ENCODE measurements at regions not wholly inside any gene's neighbourhood (a gene's known extent, or its start where the extent isn't known, plus 50 kb on each side); places are given as distances from the start of the nearest gene placed in this dataset.

DNA sequence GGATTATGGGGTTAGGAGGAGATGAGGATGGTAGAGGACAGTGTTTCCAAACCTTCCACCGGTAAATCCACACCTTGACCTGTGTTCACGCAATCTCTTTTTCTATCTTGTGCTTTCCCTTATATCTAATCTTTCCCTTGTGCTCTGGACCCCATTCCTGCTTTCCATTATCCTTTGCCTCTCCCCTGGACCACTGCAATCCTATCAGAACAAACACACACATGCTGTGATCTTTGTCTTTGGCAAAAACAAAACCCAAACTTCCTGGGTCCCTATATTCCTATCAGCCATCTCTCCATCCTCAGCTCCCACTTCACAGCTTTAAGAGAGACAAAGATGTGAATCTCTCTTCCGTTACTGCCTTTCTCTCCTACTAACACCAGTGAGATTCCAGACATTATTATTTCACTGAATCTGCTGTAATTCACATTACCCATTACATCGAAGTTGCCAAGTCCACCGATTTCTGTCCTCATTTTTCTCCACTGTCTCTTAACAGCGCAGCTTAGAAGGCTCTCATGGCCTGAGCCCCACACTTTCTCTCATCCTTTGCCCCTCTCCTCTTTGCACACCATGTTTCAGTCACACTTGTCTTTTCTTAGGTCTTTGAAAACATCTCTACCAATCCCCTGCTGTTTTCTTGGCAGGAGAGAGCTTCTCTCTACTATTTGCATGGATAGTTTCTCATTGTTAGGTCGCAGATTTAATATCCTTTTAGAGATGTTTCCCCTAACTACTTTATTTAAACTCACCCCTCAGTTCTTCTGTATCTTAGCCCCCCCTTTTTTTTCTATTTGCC lies 230.0 kb upstream of the B3GALT2 start:
- CTCF ChIA-PET (ENCODE audit: unreplicated experiment): no interaction called here
- Histone ChIP-seq H3K9me3 (ENCODE audit: low read length) (no peaks in the 10 kb centered on the region), H3K9me2 (ENCODE audit: insufficient read depth, low read length) (no peaks in the 10 kb centered on the region), H4K20me1 (ENCODE audit: insufficient read depth, low read length) (no peaks in the 10 kb centered on the region), H3K4me1 (ENCODE audit: insufficient read depth, low read length, poor library complexity, severe bottlenecking) (peaks cover 16% of the 10 kb centered on the region), H3K4me2 (ENCODE audit: low read length) (no peak overlapping the region), H2AFZ (ENCODE audit: low read length) (no peak overlapping the region), H3K79me2 (ENCODE audit: insufficient read depth, low read depth, low read length) (no peaks in the 10 kb centered on the region), H3K27ac (ENCODE audit: low read depth, low read length, poor library complexity, severe bottlenecking) (no peak overlapping the region), H3K36me3 (ENCODE audit: insufficient read depth, low read length) (no peaks in the 10 kb centered on the region), H3K4me3 (ENCODE audit: low read depth, low read length, poor library complexity, severe bottlenecking) (no peak overlapping the region)
- intact Hi-C loops (cut with micrococcal nuclease; ENCODE audit: unreplicated experiment): no loop called here
- BruUV-seq (replicated peaks): no TSS peak
- no peak for TF ChIP-seq EZH2phosphoT487 (IDR thresholded peaks at IDR 0.05; ENCODE audit: borderline replicate concordance, low read depth, low read length)
- TF ChIP-seq, protein P1, sequence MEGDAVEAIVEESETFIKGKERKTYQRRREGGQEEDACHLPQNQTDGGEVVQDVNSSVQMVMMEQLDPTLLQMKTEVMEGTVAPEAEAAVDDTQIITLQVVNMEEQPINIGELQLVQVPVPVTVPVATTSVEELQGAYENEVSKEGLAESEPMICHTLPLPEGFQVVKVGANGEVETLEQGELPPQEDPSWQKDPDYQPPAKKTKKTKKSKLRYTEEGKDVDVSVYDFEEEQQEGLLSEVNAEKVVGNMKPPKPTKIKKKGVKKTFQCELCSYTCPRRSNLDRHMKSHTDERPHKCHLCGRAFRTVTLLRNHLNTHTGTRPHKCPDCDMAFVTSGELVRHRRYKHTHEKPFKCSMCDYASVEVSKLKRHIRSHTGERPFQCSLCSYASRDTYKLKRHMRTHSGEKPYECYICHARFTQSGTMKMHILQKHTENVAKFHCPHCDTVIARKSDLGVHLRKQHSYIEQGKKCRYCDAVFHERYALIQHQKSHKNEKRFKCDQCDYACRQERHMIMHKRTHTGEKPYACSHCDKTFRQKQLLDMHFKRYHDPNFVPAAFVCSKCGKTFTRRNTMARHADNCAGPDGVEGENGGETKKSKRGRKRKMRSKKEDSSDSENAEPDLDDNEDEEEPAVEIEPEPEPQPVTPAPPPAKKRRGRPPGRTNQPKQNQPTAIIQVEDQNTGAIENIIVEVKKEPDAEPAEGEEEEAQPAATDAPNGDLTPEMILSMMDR (conservative IDR thresholded peaks at IDR 0.05; ENCODE audit: low read length): no peak
- POLR2A ChIA-PET: interaction anchor here (1.0 to 1.3 kb wide), 2 partner anchors 9 to 22 kb away, joined by 3 to 4 read pairs; no protein-coding TSS in a partner anchor
- DNase-seq (ENCODE audit: low spot score): no peak

DNA sequence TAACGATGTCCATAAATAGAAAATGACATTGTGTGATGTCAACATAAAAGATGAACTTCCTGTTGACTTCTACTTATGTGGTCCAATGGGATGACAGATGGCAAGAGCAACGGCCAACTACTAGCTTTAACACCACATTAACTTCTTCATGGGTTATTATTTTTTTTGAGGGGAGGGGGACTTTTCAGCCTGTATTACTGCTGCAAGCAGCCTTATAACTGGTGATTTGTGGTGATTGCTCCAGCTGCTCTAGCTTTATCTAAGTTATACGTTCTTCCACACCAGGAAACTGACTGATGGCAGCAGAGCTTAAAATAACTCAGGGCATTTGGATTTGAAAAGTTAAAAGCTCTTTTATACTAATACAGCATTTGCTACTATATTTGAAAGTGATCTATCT lies 228.8 kb upstream of the B3GALT2 start:
- no TSS peak for BruUV-seq (replicated peaks)
- H2AFZ ChIP-seq (ENCODE audit: low read length): 0 out of 2 replicates have a peak overlapping the region, but pooled peaks have one; percentile 39
- H3K4me1 ChIP-seq (ENCODE audit: insufficient read depth, low read length, poor library complexity, severe bottlenecking): peaks cover 16% of the 10 kb centered on the region
- no peak overlapping the region for H3K4me3 ChIP-seq (ENCODE audit: low read depth, low read length, poor library complexity, severe bottlenecking)
- DNase-seq (ENCODE audit: low spot score): no peak
- no peaks in the 10 kb centered on the region for H3K79me2 ChIP-seq (ENCODE audit: insufficient read depth, low read depth, low read length)
- H3K9me3 ChIP-seq (ENCODE audit: low read length): no peaks in the 10 kb centered on the region
- no peak overlapping the region for H3K4me2 ChIP-seq (ENCODE audit: low read length)
- ChIA-PET POLR2A (interaction anchor here (0.7 to 1.3 kb wide), 3 partner anchors 12 to 186 kb away, joined by 3 to 4 read pairs (median 3); no protein-coding TSS in a partner anchor), CTCF (ENCODE audit: unreplicated experiment) (no interaction called here)
- no peak overlapping the region for H3K27ac ChIP-seq (ENCODE audit: low read depth, low read length, poor library complexity, severe bottlenecking)
- TF ChIP-seq, protein P1 (conservative IDR thresholded peaks at IDR 0.05; ENCODE audit: low read length): no peak
- no peak for TF ChIP-seq EZH2phosphoT487 (IDR thresholded peaks at IDR 0.05; ENCODE audit: borderline replicate concordance, low read depth, low read length)
- no peaks in the 10 kb centered on the region for H3K36me3 ChIP-seq (ENCODE audit: insufficient read depth, low read length)
- intact Hi-C loops (cut with micrococcal nuclease; ENCODE audit: unreplicated experiment): no loop called here
- H4K20me1 ChIP-seq (ENCODE audit: insufficient read depth, low read length): no peaks in the 10 kb centered on the region
- H3K9me2 ChIP-seq (ENCODE audit: insufficient read depth, low read length): no peaks in the 10 kb centered on the region

DNA sequence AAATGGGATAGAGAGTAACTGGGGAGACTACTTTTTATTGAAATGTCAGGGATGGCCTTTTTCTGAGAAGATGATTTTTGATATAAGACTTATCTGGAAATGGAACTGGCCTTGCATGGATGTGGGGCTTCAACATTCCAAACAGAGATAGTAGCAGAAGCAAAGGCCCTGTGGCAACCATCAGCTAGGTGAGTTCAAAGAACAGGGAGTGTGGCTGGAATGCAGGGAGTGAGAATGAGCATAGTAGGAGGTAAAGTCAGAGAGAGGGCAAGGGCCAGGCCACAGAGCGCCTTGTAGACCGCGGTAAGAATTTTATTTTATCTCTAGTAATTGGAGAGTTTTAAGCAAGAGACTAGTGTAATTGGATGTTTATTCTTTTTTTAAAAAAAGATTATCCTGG lies 227.0 kb upstream of the B3GALT2 start:
- Histone ChIP-seq H3K27ac (ENCODE audit: low read depth, low read length, poor library complexity, severe bottlenecking) (no peak overlapping the region), H3K9me3 (ENCODE audit: low read length) (no peaks in the 10 kb centered on the region), H3K4me2 (ENCODE audit: low read length) (no peak overlapping the region), H4K20me1 (ENCODE audit: insufficient read depth, low read length) (no peaks in the 10 kb centered on the region), H2AFZ (ENCODE audit: low read length) (no peak overlapping the region), H3K4me3 (ENCODE audit: low read depth, low read length, poor library complexity, severe bottlenecking) (no peak overlapping the region), H3K4me1 (ENCODE audit: insufficient read depth, low read length, poor library complexity, severe bottlenecking) (peaks cover 15% of the 10 kb centered on the region), H3K36me3 (ENCODE audit: insufficient read depth, low read length) (no peaks in the 10 kb centered on the region), H3K9me2 (ENCODE audit: insufficient read depth, low read length) (no peaks in the 10 kb centered on the region), H3K79me2 (ENCODE audit: insufficient read depth, low read depth, low read length) (no peaks in the 10 kb centered on the region)
- POLR2A ChIA-PET: interaction anchor here (0.9 kb wide), 2 partner anchors 31 to 417 kb away, joined by 3 to 4 read pairs; no protein-coding TSS in a partner anchor
- no peak for DNase-seq (ENCODE audit: low spot score)
- intact Hi-C loops (cut with micrococcal nuclease; ENCODE audit: unreplicated experiment): no loop called here
- TF ChIP-seq EZH2phosphoT487 (IDR thresholded peaks at IDR 0.05; ENCODE audit: borderline replicate concordance, low read depth, low read length): no peak
- TF ChIP-seq, protein P1 (conservative IDR thresholded peaks at IDR 0.05; ENCODE audit: low read length): no peak
- CTCF ChIA-PET (ENCODE audit: unreplicated experiment): no interaction called here
- BruUV-seq (replicated peaks): no TSS peak
